H9 (cell line): ENCODE measurements at regions not wholly inside any gene's neighbourhood (a gene's known extent, or its start where the extent isn't known, plus 50 kb on each side); places are given as distances from the start of the nearest gene placed in this dataset.

ENCODE experiments used
- DNase-seq: peaks from one replicate; pipeline ENCODE4 v3.0.0-alpha.2; 2017
- H2AFZ ChIP-seq: one replicate; pipeline ENCODE4 v1.6.1; 2013; ENCODE audit warnings: mild to moderate bottlenecking, low read length, control low read depth, moderate library complexity
- H2AK5ac ChIP-seq: 2 replicates; pipeline ENCODE4 v1.6.1; 2013; ENCODE audit warnings: low read length, control low read depth, mixed read lengths; ENCODE audit not compliant: insufficient read length
- H2BK120ac ChIP-seq: one replicate; pipeline ENCODE4 v1.6.1; 2013; ENCODE audit warnings: low read depth, mild to moderate bottlenecking, low read length, control low read depth, inconsistent platforms; ENCODE audit not compliant: poor library complexity, severe bottlenecking
- H2BK12ac ChIP-seq: 2 replicates; pipeline ENCODE4 v1.6.1; 2013; ENCODE audit warnings: low read length, control low read depth, mixed read lengths, low read depth; ENCODE audit not compliant: insufficient read length
- H2BK15ac ChIP-seq: 2 replicates; pipeline ENCODE4 v1.6.1; 2013; ENCODE audit warnings: low read depth, low read length, control low read depth
- H2BK20ac ChIP-seq: one replicate; pipeline ENCODE4 v1.6.1; 2013; ENCODE audit warnings: low read depth, mild to moderate bottlenecking, low read length, control low read depth, inconsistent platforms; ENCODE audit not compliant: poor library complexity, severe bottlenecking
- H2BK5ac ChIP-seq: 2 replicates; pipeline ENCODE4 v1.6.1; 2013; ENCODE audit warnings: low read length, control low read depth, mixed read lengths; ENCODE audit not compliant: insufficient read length
- H3K14ac ChIP-seq: 2 replicates; pipeline ENCODE4 v1.6.1; 2013; ENCODE audit warnings: low read length, control low read depth; ENCODE audit not compliant: insufficient read depth
- H3K18ac ChIP-seq: 2 replicates; pipeline ENCODE4 v1.6.1; 2013; ENCODE audit warnings: low read depth, mild to moderate bottlenecking, mixed read lengths, low read length, control low read depth; ENCODE audit not compliant: insufficient read length
- H3K23ac ChIP-seq: 2 replicates; pipeline ENCODE4 v1.6.1; 2013; ENCODE audit warnings: low read length, control low read depth, mixed read lengths, low read depth; ENCODE audit not compliant: insufficient read length
- H3K23me2 ChIP-seq: 2 replicates; pipeline ENCODE4 v1.6.1; 2013; ENCODE audit warnings: low read depth, mild to moderate bottlenecking, mixed read lengths, low read length, control low read depth; ENCODE audit not compliant: insufficient read length, poor library complexity, severe bottlenecking
- H3K27ac ChIP-seq: 2 replicates; pipeline ENCODE4 v1.5.1; 2013; ENCODE audit warnings: low read length, control low read depth, mixed read lengths, low read depth; ENCODE audit not compliant: insufficient read length
- H3K27me3 ChIP-seq: 2 replicates; pipeline ENCODE4 v1.6.1; 2013; ENCODE audit warnings: low read length, control low read depth, inconsistent platforms; ENCODE audit not compliant: insufficient read depth
- H3K4ac ChIP-seq: 2 replicates; pipeline ENCODE4 v1.6.1; 2013; ENCODE audit warnings: low read depth, mild to moderate bottlenecking, control low read depth, inconsistent platforms, low read length, moderate library complexity
- H3K4me1 ChIP-seq: 2 replicates; pipeline ENCODE4 v1.6.1; 2013; ENCODE audit warnings: low read length, control low read depth, inconsistent platforms; ENCODE audit not compliant: insufficient read depth
- H3K4me2 ChIP-seq: 2 replicates; pipeline ENCODE4 v1.6.1; 2013; ENCODE audit warnings: low read length, control low read depth, mixed read lengths; ENCODE audit not compliant: insufficient read length, insufficient read depth
- H3K56ac ChIP-seq: 2 replicates; pipeline ENCODE4 v1.6.1; 2013; ENCODE audit warnings: low read depth, mild to moderate bottlenecking, mixed read lengths, low read length, control low read depth; ENCODE audit not compliant: insufficient read length
- H3K79me1 ChIP-seq: 2 replicates; pipeline ENCODE4 v1.6.1; 2013; ENCODE audit warnings: low read depth, mild to moderate bottlenecking, moderate library complexity, low read length, control low read depth, inconsistent platforms; ENCODE audit not compliant: insufficient read depth, poor library complexity, severe bottlenecking
- H3K79me2 ChIP-seq: 2 replicates; pipeline ENCODE4 v1.6.1; 2013; ENCODE audit warnings: low read length, control low read depth, inconsistent platforms; ENCODE audit not compliant: insufficient read depth
- H3K9ac ChIP-seq: 2 replicates; pipeline ENCODE4 v1.6.1; 2013; ENCODE audit warnings: low read length, control low read depth, mixed read lengths; ENCODE audit not compliant: insufficient read length; ENCODE audit errors: extremely low read depth
- H3K9me3 ChIP-seq: one replicate; pipeline ENCODE4 v1.6.1; 2013; ENCODE audit warnings: low read depth, low read length, inconsistent platforms; ENCODE audit not compliant: control insufficient read depth
- H3T11ph ChIP-seq: one replicate; pipeline ENCODE4 v1.6.1; 2013; ENCODE audit warnings: mild to moderate bottlenecking, low read length, control low read depth, inconsistent platforms
- H4K20me1 ChIP-seq: one replicate; pipeline ENCODE4 v1.6.1; 2013; ENCODE audit not compliant: control insufficient read depth, insufficient read length, insufficient read depth
- H4K5ac ChIP-seq: 2 replicates; pipeline ENCODE4 v1.6.1; 2013; ENCODE audit warnings: low read depth, mild to moderate bottlenecking, mixed read lengths, low read length, control low read depth; ENCODE audit not compliant: insufficient read length
- H4K8ac ChIP-seq: replicated peaks from 2 replicates; pipeline ENCODE4 v1.6.1; 2013; ENCODE audit warnings: low read length, control low read depth, mixed read lengths, low read depth; ENCODE audit not compliant: insufficient read length
- H4K91ac ChIP-seq: 2 replicates; pipeline ENCODE4 v1.6.1; 2013; ENCODE audit warnings: low read depth, mild to moderate bottlenecking, moderate library complexity, mixed read lengths, low read length, control low read depth; ENCODE audit not compliant: insufficient read length
- H3K27ac Mint-ChIP-seq, 3 experiments: 2 replicates in 2 of 3; 3 replicates in 1 of 3; pipeline ENCODE4 v1.8.0; 2020 to 2021; ENCODE audit warnings: mixed read lengths in 3 of 3, mild to moderate bottlenecking in 1 of 3, moderate library complexity in 1 of 3
- H3K27me3 Mint-ChIP-seq: 2 replicates; pipeline ENCODE4 v1.8.0; 2021; ENCODE audit warnings: low read depth, mild to moderate bottlenecking, moderate library complexity, mixed read lengths
- H3K36me3 Mint-ChIP-seq, 3 experiments: 2 replicates in 2 of 3; 3 replicates in 1 of 3; pipeline ENCODE4 v1.8.0; 2020 to 2021; ENCODE audit warnings: low read depth in 3 of 3, mixed read lengths in 3 of 3; ENCODE audit not compliant: insufficient read depth in 1 of 3
- H3K4me1 Mint-ChIP-seq, 2 experiments: 2 replicates each; pipeline ENCODE4 v1.8.0; 2020; ENCODE audit warnings: mixed read lengths in 2 of 2
- H3K4me3 Mint-ChIP-seq, 2 experiments: 2 replicates in 1 of 2; 3 replicates in 1 of 2; pipeline ENCODE4 v1.8.0; 2020 to 2021; ENCODE audit warnings: mild to moderate bottlenecking in 2 of 2, mixed read lengths in 2 of 2, moderate library complexity in 1 of 2
- H3K9me3 Mint-ChIP-seq, 2 experiments: 2 replicates in 1 of 2; 3 replicates in 1 of 2; pipeline ENCODE4 v1.8.0; 2020; ENCODE audit warnings: mild to moderate bottlenecking in 2 of 2, mixed read lengths in 2 of 2, moderate library complexity in 1 of 2
- WGBS: extraction: QIAGEN DNeasy Blood & Tissue Kit; methylation state at CpG from one replicate; pipeline ENCODE4 v1.1.7; 2013; ENCODE audit warnings: missing lambda C conversion rate, low lambda C conversion rate, mixed read lengths; ENCODE audit not compliant: insufficient read length; ENCODE audit errors: extremely low coverage; 5-methylcytosine and 5-hydroxymethylcytosine counted together
- TF ChIP-seq, protein P1 (sequence below): fragments of 200-600 bp; sonication (generic); conservative IDR thresholded peaks from 3 replicates; pipeline ENCODE4 v1.8.0; 2021; ENCODE audit warnings: antibody characterized with exemption, mild to moderate bottlenecking

GRCh38 chr17:45703806-45704205 is 80.3 kb upstream of the CRHR1 start:
- Histone ChIP-seq H2BK12ac (no peak overlapping the region), H3K4me1 (no peaks in the 10 kb centered on the region), H3T11ph (no peak overlapping the region), H4K5ac (no peak overlapping the region), H4K91ac (no peak overlapping the region), H3K23me2 (no peaks in the 10 kb centered on the region), H3K4me2 (no peak overlapping the region), H4K8ac (no peak overlapping the region), H3K4ac (no peak overlapping the region), H2BK5ac (no peak overlapping the region), H2AFZ (no peak overlapping the region), H3K18ac (no peak overlapping the region), H3K79me2 (no peaks in the 10 kb centered on the region), H2BK120ac (no peak overlapping the region), H2AK5ac (no peak overlapping the region), H2BK15ac (no peak overlapping the region), H3K27ac (no peak overlapping the region), H3K23ac (no peak overlapping the region), H3K14ac (no peak overlapping the region), H3K79me1 (no peaks in the 10 kb centered on the region), H4K20me1 (no peaks in the 10 kb centered on the region), H3K27me3 (no peaks in the 10 kb centered on the region; the same call in 1 of the 2 replicates), H2BK20ac (no peak overlapping the region), H3K9ac (no peak overlapping the region), H3K56ac (no peak overlapping the region), H3K9me3 (no peaks in the 10 kb centered on the region)
- no peak overlapping the region for H3K27ac Mint-ChIP-seq
- H3K27me3 Mint-ChIP-seq, result peaks cover 26% of the 10 kb centered on the region
- TF ChIP-seq, protein P1, sequence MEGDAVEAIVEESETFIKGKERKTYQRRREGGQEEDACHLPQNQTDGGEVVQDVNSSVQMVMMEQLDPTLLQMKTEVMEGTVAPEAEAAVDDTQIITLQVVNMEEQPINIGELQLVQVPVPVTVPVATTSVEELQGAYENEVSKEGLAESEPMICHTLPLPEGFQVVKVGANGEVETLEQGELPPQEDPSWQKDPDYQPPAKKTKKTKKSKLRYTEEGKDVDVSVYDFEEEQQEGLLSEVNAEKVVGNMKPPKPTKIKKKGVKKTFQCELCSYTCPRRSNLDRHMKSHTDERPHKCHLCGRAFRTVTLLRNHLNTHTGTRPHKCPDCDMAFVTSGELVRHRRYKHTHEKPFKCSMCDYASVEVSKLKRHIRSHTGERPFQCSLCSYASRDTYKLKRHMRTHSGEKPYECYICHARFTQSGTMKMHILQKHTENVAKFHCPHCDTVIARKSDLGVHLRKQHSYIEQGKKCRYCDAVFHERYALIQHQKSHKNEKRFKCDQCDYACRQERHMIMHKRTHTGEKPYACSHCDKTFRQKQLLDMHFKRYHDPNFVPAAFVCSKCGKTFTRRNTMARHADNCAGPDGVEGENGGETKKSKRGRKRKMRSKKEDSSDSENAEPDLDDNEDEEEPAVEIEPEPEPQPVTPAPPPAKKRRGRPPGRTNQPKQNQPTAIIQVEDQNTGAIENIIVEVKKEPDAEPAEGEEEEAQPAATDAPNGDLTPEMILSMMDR, result no peak
- no peak overlapping the region for H3K4me3 Mint-ChIP-seq
- no peaks in the 10 kb centered on the region for H3K36me3 Mint-ChIP-seq
- no CpG with 5 or more reads among the region's 1 CpG for WGBS
- no peaks in the 10 kb centered on the region for H3K9me3 Mint-ChIP-seq
- peaks cover 8 to 17% of the 10 kb centered on the region in 2 experiments for H3K4me1 Mint-ChIP-seq
- no peak for DNase-seq
